CD14-positive monocyte (primary cell): ENCODE measurements at regions not wholly inside any gene's neighbourhood (a gene's known extent, or its start where the extent isn't known, plus 50 kb on each side); places are given as distances from the start of the nearest gene placed in this dataset.

Experiments used
- DNase-seq, 3 donors: peaks; one replicate each; pipeline ENCODE4 v3.0.0-alpha.2; 2011 to 2022
- H2AFZ ChIP-seq: 2 replicates; pipeline ENCODE4 v1.6.0; 2012; ENCODE audit warnings: mild to moderate bottlenecking, low read depth, low read length, inconsistent platforms; ENCODE audit not compliant: insufficient read depth, poor library complexity, severe bottlenecking
- H3K27ac ChIP-seq, 2 donors: 1 replicate in 1 of 2; 2 replicates in 1 of 2; pipeline ENCODE4 v1.5.1; 2012 to 2013; ENCODE audit warnings: low read length in 2 of 2, control low read depth in 1 of 2, inconsistent platforms in 1 of 2, low read depth in 1 of 2, mild to moderate bottlenecking in 1 of 2
- H3K27me3 ChIP-seq, 2 donors: one replicate each; pipeline versions ENCODE4 v1.6.0 to v1.6.1; 2011 to 2013; ENCODE audit warnings: low read length in 2 of 2; ENCODE audit not compliant: control insufficient read depth in 2 of 2, insufficient read depth in 2 of 2
- H3K36me3 ChIP-seq, 2 donors: replicated peaks in 1 of 2; 1 replicate in 1 of 2; 2 replicates in 1 of 2; pipeline versions ENCODE4 v1.5.1 to v1.6.1; 2012 to 2013; ENCODE audit warnings: low read length in 2 of 2, control low read depth in 1 of 2, inconsistent platforms in 1 of 2, mild to moderate bottlenecking in 1 of 2; ENCODE audit not compliant: insufficient read depth in 2 of 2, control insufficient read depth in 1 of 2
- H3K4me1 ChIP-seq, 2 donors: 1 replicate in 1 of 2; 2 replicates in 1 of 2; pipeline versions ENCODE4 v1.5.1 to v1.6.1; 2012 to 2013; ENCODE audit warnings: low read length in 2 of 2, control low read depth in 1 of 2, inconsistent platforms in 1 of 2, mild to moderate bottlenecking in 1 of 2, moderate library complexity in 1 of 2; ENCODE audit not compliant: insufficient read depth in 2 of 2, control insufficient read depth in 1 of 2
- H3K4me2 ChIP-seq: replicated peaks from 2 replicates; pipeline ENCODE3; 2012; ENCODE audit warnings: low read length, moderate library complexity, mild to moderate bottlenecking; ENCODE audit not compliant: poor library complexity, severe bottlenecking; ENCODE audit errors: extremely low read depth
- H3K4me3 ChIP-seq, 3 experiments: fragments of 200-600 bp in 1 of 3; sonication (generic) in 1 of 3; replicated peaks in 1 of 3; 1 replicate in 2 of 3; 2 replicates in 1 of 3; pipeline ENCODE4 v1.5.1; 2011 to 2013; ENCODE audit warnings: low read length in 3 of 3, mild to moderate bottlenecking in 3 of 3, control low read depth in 2 of 3, low read depth in 2 of 3, inconsistent platforms in 1 of 3, moderate library complexity in 1 of 3
- H3K79me2 ChIP-seq: 2 replicates; pipeline ENCODE4 v1.6.0; 2012; ENCODE audit warnings: mild to moderate bottlenecking, control low read depth, inconsistent platforms, low read length, moderate library complexity; ENCODE audit not compliant: insufficient read depth
- H3K9ac ChIP-seq: 2 replicates; pipeline ENCODE4 v1.6.0; 2017; ENCODE audit warnings: low read length, mild to moderate bottlenecking; ENCODE audit not compliant: insufficient read depth, poor library complexity, severe bottlenecking
- H3K9me3 ChIP-seq, 2 donors: replicated peaks in 1 of 2; 1 replicate in 1 of 2; 2 replicates in 1 of 2; pipeline versions ENCODE4 v1.5.1 to v1.6.1; 2012 to 2013; ENCODE audit warnings: low read length in 2 of 2, control low read depth in 1 of 2; ENCODE audit not compliant: control insufficient read depth in 1 of 2, insufficient read depth in 1 of 2
- H4K20me1 ChIP-seq: 2 replicates; pipeline ENCODE4 v1.6.0; 2012; ENCODE audit warnings: mild to moderate bottlenecking, low read length, control low read depth, moderate library complexity; ENCODE audit not compliant: insufficient read depth
- H3K27ac Mint-ChIP-seq, 7 donors: one replicate each; pipeline ENCODE4 v1.8.0; 2020; ENCODE audit warnings: mild to moderate bottlenecking in 7 of 7, mixed read lengths in 7 of 7, moderate library complexity in 6 of 7, inconsistent platforms in 2 of 7
- H3K27me3 Mint-ChIP-seq, 3 donors: one replicate each; pipeline ENCODE4 v1.8.0; 2021 to 2022; ENCODE audit warnings: low read depth in 3 of 3, mild to moderate bottlenecking in 3 of 3, mixed read lengths in 3 of 3, moderate library complexity in 3 of 3, inconsistent platforms in 1 of 3
- H3K36me3 Mint-ChIP-seq, 2 donors: one replicate each; pipeline ENCODE4 v1.8.0; 2020; ENCODE audit warnings: mixed read lengths in 2 of 2, inconsistent platforms in 1 of 2, mild to moderate bottlenecking in 1 of 2
- H3K4me1 Mint-ChIP-seq: one replicate; pipeline ENCODE4 v1.8.0; 2020; ENCODE audit warnings: mild to moderate bottlenecking, mixed read lengths
- H3K4me3 Mint-ChIP-seq, 2 donors: one replicate each; pipeline ENCODE4 v1.8.0; 2020; ENCODE audit warnings: mild to moderate bottlenecking in 2 of 2, mixed read lengths in 2 of 2, moderate library complexity in 1 of 2
- H3K9me3 Mint-ChIP-seq, 7 donors: one replicate each; pipeline ENCODE4 v1.8.0; 2020 to 2022; ENCODE audit warnings: mixed read lengths in 7 of 7, mild to moderate bottlenecking in 6 of 7, moderate library complexity in 6 of 7, inconsistent platforms in 2 of 7
- CTCF ChIP-seq: fragments of 200-600 bp; IDR thresholded peaks from one replicate; pipeline ENCODE4 v1.8.0; 2022; ENCODE audit warnings: antibody characterized with exemption, mild to moderate bottlenecking
- WGBS: methylation state at CpG from one replicate; pipeline ENCODE4 v1.1.5; 2013; ENCODE audit warnings: missing lambda C conversion rate; ENCODE audit not compliant: insufficient coverage; 5-methylcytosine and 5-hydroxymethylcytosine counted together
- intact Hi-C, 2 donors: fragments of 100-400 bp; cut with micrococcal nuclease; formaldehyde crosslinking; loops; one replicate each; pipeline versions ENCODE4 v1.15.0 to v1.15.1; 2023

- Histone ChIP-seq H3K36me3 (no peaks in the 10 kb centered on the region), H3K9me3 (no peaks in the 10 kb centered on the region), H3K27me3 (no peaks in the 10 kb centered on the region), H3K79me2 (no peaks in the 10 kb centered on the region), H3K27ac (no peak overlapping the region), H3K4me2 (no peak overlapping the region), H2AFZ (no peak overlapping the region), H3K4me3 (no peak overlapping the region), H3K9ac (no peak overlapping the region), H3K4me1 (no peaks in the 10 kb centered on the region), H4K20me1 (no peaks in the 10 kb centered on the region)
- WGBS: no CpG with 5 or more reads among the region's 3 CpGs
- H3K9me3 Mint-ChIP-seq: peaks cover 0 to 3% (median 0%) of the 10 kb centered on the region in 7 donors
- H3K4me1 Mint-ChIP-seq: no peaks in the 10 kb centered on the region
- no peak overlapping the region for H3K4me3 Mint-ChIP-seq
- H3K36me3 Mint-ChIP-seq: no peaks in the 10 kb centered on the region
- no peak overlapping the region for H3K27ac Mint-ChIP-seq
- no peak for TF ChIP-seq CTCF
- no peak for DNase-seq
- intact Hi-C loops: no loop called here
- peaks cover 0 to 2% (median 0%) of the 10 kb centered on the region in 3 donors for H3K27me3 Mint-ChIP-seq
Observed at GRCh38 chr18:11407940-11408339, 201.5 kb upstream of the SLC35G4 start.

DNA sequence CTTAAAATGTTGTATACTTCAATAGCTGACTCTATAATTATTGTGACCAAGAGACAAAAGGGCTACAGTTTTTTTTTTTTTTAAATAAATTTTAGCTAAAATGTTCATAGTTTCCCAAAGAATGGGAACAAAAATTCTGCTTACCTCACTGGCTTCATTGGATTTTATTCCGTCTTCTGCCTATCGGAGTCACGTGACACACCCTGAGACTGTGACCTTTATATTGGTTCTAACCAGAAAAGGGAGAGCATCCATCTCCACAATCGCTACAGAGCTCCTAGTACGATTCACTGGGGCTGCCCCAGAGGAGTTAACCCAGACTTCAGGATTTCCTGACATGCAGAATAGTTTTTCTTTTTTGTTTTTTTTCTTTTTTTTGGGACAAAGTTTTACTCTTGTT lies 203.6 kb upstream of the SLC35G4 start:
- Histone ChIP-seq H3K4me3 (no peak overlapping the region), H3K4me1 (no peaks in the 10 kb centered on the region), H3K27ac (no peak overlapping the region), H3K9me3 (no peaks in the 10 kb centered on the region), H3K36me3 (no peaks in the 10 kb centered on the region), H3K79me2 (no peaks in the 10 kb centered on the region), H2AFZ (no peak overlapping the region), H4K20me1 (no peaks in the 10 kb centered on the region), H3K27me3 (no peaks in the 10 kb centered on the region), H3K4me2 (no peak overlapping the region), H3K9ac (no peak overlapping the region)
- Mint-ChIP-seq H3K27me3 (peaks cover 0 to 2% (median 0%) of the 10 kb centered on the region in 3 donors), H3K27ac (no peak overlapping the region), H3K4me1 (no peaks in the 10 kb centered on the region), H3K36me3 (no peaks in the 10 kb centered on the region), H3K9me3 (peaks cover 0 to 3% (median 0%) of the 10 kb centered on the region in 7 donors), H3K4me3 (no peak overlapping the region)
- TF ChIP-seq CTCF: no peak
- intact Hi-C loops: no loop called here
- 94% methylated on average over 3 of the region's 5 CpGs for WGBS
- DNase-seq: no peak
